Peyer's patch (tissue), 4 donors: ENCODE measurements at regions not wholly inside any gene's neighbourhood (a gene's known extent, or its start where the extent isn't known, plus 50 kb on each side); places are given as distances from the start of the nearest gene placed in this dataset.

Experiments
- CTCF ChIP-seq, 6 experiments: fragments of 450-650 bp in 4 of 6; fragments of 200-600 bp in 2 of 6; sonication (generic) in 1 of 6; IDR thresholded peaks; one replicate each; pipeline ENCODE4 v1.5.1; 2017 to 2019; ENCODE audit warnings: antibody characterized with exemption in 6 of 6, mild to moderate bottlenecking in 3 of 6, moderate library complexity in 1 of 6
- POLR2A ChIP-seq, 2 donors: fragments of 450-650 bp; IDR thresholded peaks; one replicate each; pipeline ENCODE4 v1.5.1; 2017; ENCODE audit warnings: antibody characterized with exemption in 2 of 2, mild to moderate bottlenecking in 2 of 2, moderate library complexity in 2 of 2

GRCh38 chr13:85406269-85406975, 392.8 kb downstream of the SLITRK6 start:
- TF ChIP-seq CTCF (IDR thresholded peaks at IDR 0.05) (no peak), POLR2A (IDR thresholded peaks at IDR 0.05) (no peak)
